NB4 (cell line): ENCODE measurements at regions not wholly inside any gene's neighbourhood (a gene's known extent, or its start where the extent isn't known, plus 50 kb on each side); places are given as distances from the start of the nearest gene placed in this dataset.

Experiments used
- MAX ChIP-seq: IDR thresholded peaks from 2 replicates; pipeline ENCODE4 v1.6.1; 2011; ENCODE audit warnings: low read depth, low read length
- POLR2A ChIP-seq: IDR thresholded peaks from 2 replicates; pipeline ENCODE4 v1.6.1; 2011; ENCODE audit warnings: mild to moderate bottlenecking; ENCODE audit not compliant: insufficient read length; ENCODE audit errors: extremely low read depth
- TF ChIP-seq, protein P1 (sequence below): IDR thresholded peaks from one replicate; pipeline ENCODE4 v1.5.1; 2012; ENCODE audit warnings: low read depth, low read length

GRCh38 chr6:25058441-25058840 lies 122.7 kb upstream of the RIPOR2 start:
- TF ChIP-seq, protein P1, sequence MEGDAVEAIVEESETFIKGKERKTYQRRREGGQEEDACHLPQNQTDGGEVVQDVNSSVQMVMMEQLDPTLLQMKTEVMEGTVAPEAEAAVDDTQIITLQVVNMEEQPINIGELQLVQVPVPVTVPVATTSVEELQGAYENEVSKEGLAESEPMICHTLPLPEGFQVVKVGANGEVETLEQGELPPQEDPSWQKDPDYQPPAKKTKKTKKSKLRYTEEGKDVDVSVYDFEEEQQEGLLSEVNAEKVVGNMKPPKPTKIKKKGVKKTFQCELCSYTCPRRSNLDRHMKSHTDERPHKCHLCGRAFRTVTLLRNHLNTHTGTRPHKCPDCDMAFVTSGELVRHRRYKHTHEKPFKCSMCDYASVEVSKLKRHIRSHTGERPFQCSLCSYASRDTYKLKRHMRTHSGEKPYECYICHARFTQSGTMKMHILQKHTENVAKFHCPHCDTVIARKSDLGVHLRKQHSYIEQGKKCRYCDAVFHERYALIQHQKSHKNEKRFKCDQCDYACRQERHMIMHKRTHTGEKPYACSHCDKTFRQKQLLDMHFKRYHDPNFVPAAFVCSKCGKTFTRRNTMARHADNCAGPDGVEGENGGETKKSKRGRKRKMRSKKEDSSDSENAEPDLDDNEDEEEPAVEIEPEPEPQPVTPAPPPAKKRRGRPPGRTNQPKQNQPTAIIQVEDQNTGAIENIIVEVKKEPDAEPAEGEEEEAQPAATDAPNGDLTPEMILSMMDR: no peak
- TF ChIP-seq POLR2A (no peak), MAX (no peak)
